Tibial nerve (tissue), 3 donors: ENCODE measurements at regions not wholly inside any gene's neighbourhood (a gene's known extent, or its start where the extent isn't known, plus 50 kb on each side); places are given as distances from the start of the nearest gene placed in this dataset.

Experiments
- CTCF ChIP-seq, 5 experiments: fragments of 200-600 bp in 3 of 5; fragments of 450-650 bp in 2 of 5; sonication (generic) in 3 of 5; IDR thresholded peaks; one replicate each; pipeline ENCODE4 v1.5.1; 2016 to 2019; ENCODE audit warnings: antibody characterized with exemption in 5 of 5, mild to moderate bottlenecking in 3 of 5, moderate library complexity in 2 of 5
- POLR2A ChIP-seq, 2 donors: fragments of 450-650 bp; IDR thresholded peaks; one replicate each; pipeline ENCODE4 v1.6.1; 2017; ENCODE audit warnings: antibody characterized with exemption in 2 of 2, mild to moderate bottlenecking in 2 of 2, moderate library complexity in 2 of 2

DNA sequence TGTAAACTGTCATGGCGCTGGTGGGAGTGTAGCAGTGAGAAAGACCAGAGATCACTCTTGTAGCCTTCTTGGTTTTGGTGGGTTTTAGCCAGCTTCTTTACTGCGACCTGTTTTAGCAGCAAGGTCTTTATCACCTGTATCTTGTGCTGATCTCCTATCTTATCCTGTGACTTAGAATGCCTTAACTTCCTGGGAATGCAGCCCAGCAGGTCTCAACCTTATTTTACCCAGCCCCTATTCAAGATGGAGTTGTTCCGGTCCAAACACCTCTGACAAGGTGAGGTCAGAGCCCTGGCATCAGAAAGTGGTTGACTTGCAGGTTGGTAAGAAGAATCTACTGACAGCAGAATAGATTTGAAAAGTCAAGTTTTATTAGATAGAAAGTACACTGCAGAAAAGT is 55.0 kb upstream of the MSH6 start:
- TF ChIP-seq CTCF (IDR thresholded peaks at IDR 0.05) (no peak), POLR2A (IDR thresholded peaks at IDR 0.05) (no peak)
